ENCODE measurements at regions not wholly inside any gene's neighbourhood (a gene's known extent, or its start where the extent isn't known, plus 50 kb on each side); places are given as distances from the start of the nearest gene placed in this dataset.

DNA sequence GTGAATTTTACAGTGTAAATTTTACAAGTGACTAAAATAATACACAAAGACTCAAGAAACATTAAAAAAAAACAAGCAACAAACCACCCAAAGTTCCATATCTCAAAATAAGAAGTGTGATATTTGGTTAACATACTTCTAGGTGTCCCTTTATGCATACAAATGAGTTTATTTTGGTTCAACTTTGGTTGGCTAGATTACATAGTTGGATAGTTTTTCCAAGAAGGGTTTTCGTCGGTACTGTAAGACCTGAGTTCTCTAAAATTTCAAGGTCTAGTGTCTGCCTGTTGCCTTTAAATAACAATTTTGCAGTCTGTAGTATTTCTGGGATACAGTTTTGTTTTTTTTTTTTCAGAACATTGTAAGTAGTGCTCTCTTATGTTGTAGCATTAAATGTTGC, 58.8 kb upstream of the JAK2 start:
- ATAC-seq (no peak), FAIRE-seq (no peak), DNase-seq (ENCODE audit: low spot score) (no peak)
- Histone ChIP-seq H2AFZ (ENCODE audit: low read length) (no peak overlapping the region), H3K27ac (ENCODE audit: extremely low read length, insufficient read depth, low read length) (no peak overlapping the region), H3K79me2 (ENCODE audit: insufficient read depth, low read length) (no peaks in the 10 kb centered on the region), H3K4me1 (ENCODE audit: insufficient read depth, low read length) (peaks cover 18% of the 10 kb centered on the region), H3K4me3 (replicated peaks in 1 of 3; ENCODE audit: insufficient read depth in 1 of 3, low read depth in 2 of 3, low read length in 3 of 3) (no peak overlapping the region), H3K27me3 (ENCODE audit: control insufficient read depth in 1 of 2, insufficient read depth in 2 of 2, low read length in 2 of 2) (no peaks in the 10 kb centered on the region), H3K4me2 (ENCODE audit: low read depth, low read length) (no peak overlapping the region), H4K20me1 (ENCODE audit: insufficient read depth, low read length) (no peaks in the 10 kb centered on the region), H3K36me3 (replicated peaks in 1 of 2; ENCODE audit: control insufficient read depth in 1 of 2, insufficient read depth in 2 of 2, low read length in 2 of 2) (no peaks in the 10 kb centered on the region), H3K9me3 (ENCODE audit: low read length) (no peaks in the 10 kb centered on the region), H3K9ac (ENCODE audit: insufficient read depth, low read depth, low read length) (no peak overlapping the region)
- ChIA-PET POLR2A (no interaction called here), CTCF (ENCODE audit: low intra/inter-chr PET ratio, low total read pairs) (interaction anchor here (3.8 kb wide), 1 partner anchor 165 kb away, joined by 59 read pairs; no protein-coding TSS in a partner anchor)
- intact Hi-C loops (cut with micrococcal nuclease; ENCODE audit: unreplicated experiment) = loop anchor here (10.0 kb wide), 1 partner anchor 131 kb away; the partner anchor contains the start of gene RCL1
- 100% methylated on average over 2 of the region's 2 CpGs for WGBS (ENCODE audit: low lambda C conversion rate)
- in situ Hi-C loops (cut with HindIII; ENCODE audit: extremely low pct_ligation_motif_present, low pct_unique_long_range_greater_than_20kb) = loop anchor here (10.0 kb wide), 1 partner anchor 161 kb away; no protein-coding TSS in a partner anchor
- BruUV-seq (replicated peaks) = no TSS peak
- TF ChIP-seq, protein P1, sequence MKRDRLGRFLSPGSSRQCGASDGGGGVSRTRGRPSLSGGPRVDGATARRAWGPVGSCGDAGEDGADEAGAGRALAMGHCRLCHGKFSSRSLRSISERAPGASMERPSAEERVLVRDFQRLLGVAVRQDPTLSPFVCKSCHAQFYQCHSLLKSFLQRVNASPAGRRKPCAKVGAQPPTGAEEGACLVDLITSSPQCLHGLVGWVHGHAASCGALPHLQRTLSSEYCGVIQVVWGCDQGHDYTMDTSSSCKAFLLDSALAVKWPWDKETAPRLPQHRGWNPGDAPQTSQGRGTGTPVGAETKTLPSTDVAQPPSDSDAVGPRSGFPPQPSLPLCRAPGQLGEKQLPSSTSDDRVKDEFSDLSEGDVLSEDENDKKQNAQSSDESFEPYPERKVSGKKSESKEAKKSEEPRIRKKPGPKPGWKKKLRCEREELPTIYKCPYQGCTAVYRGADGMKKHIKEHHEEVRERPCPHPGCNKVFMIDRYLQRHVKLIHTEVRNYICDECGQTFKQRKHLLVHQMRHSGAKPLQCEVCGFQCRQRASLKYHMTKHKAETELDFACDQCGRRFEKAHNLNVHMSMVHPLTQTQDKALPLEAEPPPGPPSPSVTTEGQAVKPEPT (CRISPR knock-in tag; IDR thresholded peaks at IDR 0.05; ENCODE audit: low read depth) = no peak
- TF ChIP-seq, protein P2, sequence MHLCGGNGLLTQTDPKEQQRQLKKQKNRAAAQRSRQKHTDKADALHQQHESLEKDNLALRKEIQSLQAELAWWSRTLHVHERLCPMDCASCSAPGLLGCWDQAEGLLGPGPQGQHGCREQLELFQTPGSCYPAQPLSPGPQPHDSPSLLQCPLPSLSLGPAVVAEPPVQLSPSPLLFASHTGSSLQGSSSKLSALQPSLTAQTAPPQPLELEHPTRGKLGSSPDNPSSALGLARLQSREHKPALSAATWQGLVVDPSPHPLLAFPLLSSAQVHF (CRISPR knock-in tag; IDR thresholded peaks at IDR 0.05) = no peak
- TF ChIP-seq TAF15 (IDR thresholded peaks at IDR 0.05; ENCODE audit: low read depth, low read length, poor library complexity, severe bottlenecking) (no peak), IKZF1 (IDR thresholded peaks at IDR 0.05) (no peak), KMT2A (CRISPR knock-in tag; IDR thresholded peaks at IDR 0.05) (no peak), KMT2B (CRISPR knock-in tag; IDR thresholded peaks at IDR 0.05) (no peak), POGZ (CRISPR knock-in tag; IDR thresholded peaks at IDR 0.05) (no peak), HNRNPUL1 (IDR thresholded peaks at IDR 0.05; ENCODE audit: low read depth, low read length) (no peak), ZNF205 (CRISPR knock-in tag; IDR thresholded peaks at IDR 0.05) (no peak)
- TF ChIP-seq, protein P3, sequence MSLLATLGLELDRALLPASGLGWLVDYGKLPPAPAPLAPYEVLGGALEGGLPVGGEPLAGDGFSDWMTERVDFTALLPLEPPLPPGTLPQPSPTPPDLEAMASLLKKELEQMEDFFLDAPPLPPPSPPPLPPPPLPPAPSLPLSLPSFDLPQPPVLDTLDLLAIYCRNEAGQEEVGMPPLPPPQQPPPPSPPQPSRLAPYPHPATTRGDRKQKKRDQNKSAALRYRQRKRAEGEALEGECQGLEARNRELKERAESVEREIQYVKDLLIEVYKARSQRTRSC (CRISPR knock-in tag; IDR thresholded peaks at IDR 0.05; ENCODE audit: low read depth) = no peak
- TF ChIP-seq, protein P4, sequence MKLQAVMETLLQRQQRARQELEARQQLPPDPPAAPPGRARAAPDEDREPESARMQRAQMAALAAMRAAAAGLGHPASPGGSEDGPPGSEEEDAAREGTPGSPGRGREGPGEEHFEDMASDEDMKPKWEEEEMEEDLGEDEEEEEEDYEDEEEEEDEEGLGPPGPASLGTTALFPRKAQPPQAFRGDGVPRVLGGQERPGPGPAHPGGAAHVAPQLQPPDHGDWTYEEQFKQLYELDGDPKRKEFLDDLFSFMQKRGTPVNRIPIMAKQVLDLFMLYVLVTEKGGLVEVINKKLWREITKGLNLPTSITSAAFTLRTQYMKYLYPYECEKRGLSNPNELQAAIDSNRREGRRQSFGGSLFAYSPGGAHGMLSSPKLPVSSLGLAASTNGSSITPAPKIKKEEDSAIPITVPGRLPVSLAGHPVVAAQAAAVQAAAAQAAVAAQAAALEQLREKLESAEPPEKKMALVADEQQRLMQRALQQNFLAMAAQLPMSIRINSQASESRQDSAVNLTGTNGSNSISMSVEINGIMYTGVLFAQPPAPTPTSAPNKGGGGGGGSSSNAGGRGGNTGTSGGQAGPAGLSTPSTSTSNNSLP (IDR thresholded peaks at IDR 0.05; ENCODE audit: low read depth, low read length) = no peak
